Hematopoietic multipotent progenitor cell (in vitro differentiated cells): ENCODE measurements at regions not wholly inside any gene's neighbourhood (a gene's known extent, or its start where the extent isn't known, plus 50 kb on each side); places are given as distances from the start of the nearest gene placed in this dataset.

Experiments
- DNase-seq, 3 donors: peaks; one replicate each; pipeline ENCODE4 v3.0.0-alpha.2; 2011 to 2015; ENCODE audit warnings: low read depth in 2 of 3, low spot score in 2 of 3

DNA sequence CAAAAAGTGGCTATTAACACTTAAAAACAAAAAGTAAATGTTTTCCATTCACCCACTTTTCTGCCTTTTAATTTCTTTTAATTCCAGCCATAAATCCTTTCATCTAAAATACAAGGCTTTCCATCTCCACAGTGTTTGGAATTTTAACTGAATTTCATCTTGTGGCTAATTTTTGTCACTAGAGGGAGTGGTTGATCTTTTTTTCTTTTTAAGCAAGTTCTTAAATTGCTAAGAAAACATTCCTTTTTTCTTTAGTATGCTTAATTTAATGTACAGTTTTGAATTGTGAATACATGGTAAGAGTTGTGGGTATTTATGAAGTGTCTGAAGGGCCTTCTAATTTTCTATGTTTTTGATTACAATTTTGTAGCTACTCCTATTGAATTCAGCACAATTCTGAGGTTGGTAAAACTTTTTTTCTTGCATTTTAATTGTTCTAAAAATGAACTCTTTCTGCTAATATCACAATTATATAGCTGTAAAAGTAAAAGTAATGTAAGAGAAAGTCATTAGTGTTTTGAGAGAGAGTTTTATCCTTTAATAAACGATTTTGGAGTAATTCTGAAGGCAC is 54.9 kb upstream of the ANK3 start:
- DNase-seq = peak in 1 of 3 donors; percentile 53

DNA sequence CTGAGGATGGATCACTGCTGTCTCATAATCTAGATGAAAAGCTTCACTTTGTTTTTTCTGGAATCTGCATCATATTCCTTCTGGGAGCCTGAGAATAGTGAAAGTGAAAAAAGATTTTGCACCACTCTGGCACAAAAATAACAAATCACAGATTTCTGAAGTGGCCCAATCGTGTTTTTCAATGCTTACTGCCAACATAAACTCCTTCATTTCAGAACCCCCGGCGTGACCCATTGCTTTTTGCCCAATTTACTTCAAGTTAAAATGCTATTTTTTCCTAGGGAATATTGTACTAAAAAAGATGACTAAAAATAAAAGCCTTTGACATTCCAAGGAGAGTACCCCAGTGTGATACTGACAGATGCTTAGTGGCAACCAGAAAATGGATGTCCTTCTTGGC is 53.7 kb upstream of the ANK3 start:
- no peak for DNase-seq

DNA sequence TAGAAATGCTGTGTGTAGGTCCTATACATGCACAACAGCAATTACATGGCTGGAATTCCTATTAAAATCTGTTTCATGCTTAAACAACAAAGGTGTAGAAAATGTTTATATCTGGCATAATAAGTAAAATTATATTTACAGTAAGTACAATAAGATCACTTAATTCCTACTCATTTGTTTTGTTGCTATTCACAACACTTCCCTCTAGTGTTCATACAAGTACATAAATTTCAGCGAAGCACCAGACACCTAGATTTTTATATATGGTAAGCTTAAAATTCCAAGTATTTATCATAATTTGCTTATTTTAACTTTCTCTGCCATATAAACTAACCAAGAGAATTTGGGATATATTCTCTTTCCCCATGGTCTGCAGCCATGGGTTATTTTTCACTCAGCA is 51.8 kb upstream of the ANK3 start:
- DNase-seq = peak in 2 of 3 donors; percentile 17 to 40

DNA sequence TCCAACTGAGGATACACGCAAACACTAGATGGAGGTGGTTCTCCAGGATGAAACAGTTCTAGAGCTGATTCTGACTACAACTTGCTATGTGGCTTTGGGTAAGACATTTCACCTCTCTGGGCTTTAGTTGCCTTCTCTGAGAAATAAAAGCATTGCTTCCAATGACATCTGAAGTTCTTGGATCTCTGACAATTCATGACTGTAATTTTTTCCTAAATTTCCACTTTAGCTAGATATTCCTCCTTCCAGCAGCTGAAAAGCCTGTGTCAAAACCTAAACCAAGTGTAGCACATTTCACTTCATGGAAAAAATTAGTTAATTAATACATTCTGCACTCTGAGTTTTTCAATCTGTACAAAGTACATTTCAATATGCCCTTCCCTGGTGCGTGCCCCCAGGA is 50.0 kb upstream of the ANK3 start:
- DNase-seq = no peak
